GM23338 (cell line): ENCODE measurements at regions not wholly inside any gene's neighbourhood (a gene's known extent, or its start where the extent isn't known, plus 50 kb on each side); places are given as distances from the start of the nearest gene placed in this dataset.

Experiments used
- ATAC-seq: fragments of 200-7000 bp; cut with Tn5 transposase; 3 replicates; pipeline ENCODE4 v1.9.1; 2020
- DNase-seq: peaks from one replicate; pipeline ENCODE4 v3.0.0-alpha.2; 2015; ENCODE audit warnings: low spot score
- H2AFZ ChIP-seq: fragments of 200-600 bp; sonication (generic); 2 replicates; pipeline ENCODE4 v1.8.0; 2016; ENCODE audit warnings: antibody characterized with exemption, mild to moderate bottlenecking, moderate library complexity
- H3F3A ChIP-seq: fragments of 200-600 bp; sonication (generic); replicated peaks from 2 replicates; pipeline ENCODE4 v1.8.0; 2017; ENCODE audit warnings: antibody characterized with exemption, mixed run types, low read depth
- H3K27ac ChIP-seq: fragments of 200-600 bp; sonication (generic); 2 replicates; pipeline ENCODE4 v1.6.1; 2016; ENCODE audit warnings: low read depth
- H3K27me3 ChIP-seq: fragments of 200-600 bp; sonication (generic); 2 replicates; pipeline ENCODE4 v1.8.0; 2016; ENCODE audit warnings: mild to moderate bottlenecking, mixed run types, moderate library complexity; ENCODE audit not compliant: insufficient read depth
- H3K36me3 ChIP-seq: fragments of 200-600 bp; sonication (generic); 2 replicates; pipeline ENCODE4 v1.8.0; 2016; ENCODE audit warnings: mild to moderate bottlenecking; ENCODE audit not compliant: insufficient read depth
- H3K4me1 ChIP-seq: fragments of 200-600 bp; sonication (generic); 2 replicates; pipeline ENCODE4 v1.8.0; 2016; ENCODE audit warnings: mild to moderate bottlenecking, moderate library complexity; ENCODE audit not compliant: insufficient read depth
- H3K4me2 ChIP-seq: fragments of 200-600 bp; sonication (generic); 2 replicates; pipeline ENCODE4 v1.7.1; 2017; ENCODE audit warnings: mixed run types
- H3K4me3 ChIP-seq: fragments of 200-600 bp; sonication (generic); 2 replicates; pipeline ENCODE4 v1.6.1; 2016; ENCODE audit warnings: mixed run types
- H3K79me2 ChIP-seq: fragments of 200-600 bp; sonication (generic); replicated peaks from 2 replicates; pipeline ENCODE4 v1.8.0; 2017; ENCODE audit warnings: mild to moderate bottlenecking; ENCODE audit not compliant: insufficient read depth
- H3K9me2 ChIP-seq: fragments of 200-600 bp; sonication (generic); 2 replicates; pipeline ENCODE4 v1.8.0; 2017; ENCODE audit not compliant: insufficient read depth
- H4K20me1 ChIP-seq: fragments of 200-600 bp; sonication (generic); replicated peaks from 2 replicates; pipeline ENCODE4 v1.8.0; 2017; ENCODE audit warnings: mild to moderate bottlenecking; ENCODE audit not compliant: insufficient read depth
- H3K27ac Mint-ChIP-seq: 2 replicates; pipeline ENCODE4 v1.8.0; 2020; ENCODE audit warnings: inconsistent platforms, mild to moderate bottlenecking, moderate library complexity, mixed read lengths
- H3K27me3 Mint-ChIP-seq: 3 replicates; pipeline ENCODE4 v1.8.0; 2022; ENCODE audit warnings: low read depth, mild to moderate bottlenecking, moderate library complexity, mixed read lengths, inconsistent platforms; ENCODE audit not compliant: insufficient read depth, poor library complexity
- H3K36me3 Mint-ChIP-seq: 3 replicates; pipeline ENCODE4 v1.8.0; 2021; ENCODE audit warnings: low read depth, mild to moderate bottlenecking, inconsistent platforms, moderate library complexity, mixed read lengths
- H3K4me1 Mint-ChIP-seq: 3 replicates; pipeline ENCODE4 v1.8.0; 2020; ENCODE audit warnings: mild to moderate bottlenecking, inconsistent platforms, mixed read lengths
- H3K4me3 Mint-ChIP-seq: 3 replicates; pipeline ENCODE4 v1.8.0; 2021; ENCODE audit warnings: moderate library complexity, mild to moderate bottlenecking, inconsistent platforms, mixed read lengths
- H3K9me3 Mint-ChIP-seq: 3 replicates; pipeline ENCODE4 v1.8.0; 2020; ENCODE audit warnings: moderate library complexity, mild to moderate bottlenecking, inconsistent platforms, mixed read lengths
- CREB1 ChIP-seq: fragments of 250-450 bp; sonication (Bioruptor Pico); IDR thresholded peaks from 2 replicates; pipeline ENCODE4 v1.5.0; 2020; ENCODE audit warnings: low read depth, mild to moderate bottlenecking, moderate library complexity
- CTCF ChIP-seq, 2 experiments: fragments of 200-600 bp in 1 of 2; sonication (generic) in 1 of 2; conservative IDR thresholded peaks; 2 replicates each; pipeline versions ENCODE4 v1.5.1 to v1.6.1; 2016 to 2017; ENCODE audit warnings: antibody characterized with exemption in 2 of 2, low read depth in 2 of 2, mild to moderate bottlenecking in 2 of 2, moderate library complexity in 1 of 2
- EZH2 ChIP-seq: fragments of 200-600 bp; sonication (generic); IDR thresholded peaks from one replicate; pipeline ENCODE4 v1.8.0; 2017; ENCODE audit warnings: antibody characterized with exemption, mild to moderate bottlenecking, low read depth; ENCODE audit not compliant: unreplicated experiment
- EZH2phosphoT487 ChIP-seq: fragments of 200-600 bp; sonication (generic); IDR thresholded peaks from one replicate; pipeline ENCODE4 v1.8.1; 2018; ENCODE audit warnings: antibody characterized with exemption; ENCODE audit not compliant: unreplicated experiment
- NANOG ChIP-seq: IDR thresholded peaks from 2 replicates; pipeline ENCODE4 v1.6.1; 2016; ENCODE audit warnings: antibody characterized with exemption, borderline replicate concordance
- POLR2AphosphoS5 ChIP-seq: IDR thresholded peaks from 2 replicates; pipeline ENCODE4 v1.6.1; 2016; ENCODE audit warnings: antibody characterized with exemption, low read depth
- REST ChIP-seq: IDR thresholded peaks from one replicate; pipeline ENCODE4 v1.6.1; 2018; ENCODE audit warnings: antibody characterized with exemption; ENCODE audit not compliant: unreplicated experiment
- ZNF114 ChIP-seq: fragments of 250-450 bp; sonication (Bioruptor Pico); IDR thresholded peaks from 2 replicates; pipeline ENCODE4 v1.5.0; 2020; ENCODE audit warnings: mild to moderate bottlenecking, moderate library complexity
- ZNF331 ChIP-seq: fragments of 250-450 bp; sonication (Bioruptor Pico); IDR thresholded peaks from 2 replicates; pipeline ENCODE4 v1.5.0; 2020; ENCODE audit warnings: low read depth, mild to moderate bottlenecking, moderate library complexity
- ZNF462 ChIP-seq: fragments of 250-450 bp; sonication (Bioruptor Pico); IDR thresholded peaks from 2 replicates; pipeline ENCODE4 v1.5.0; 2020; ENCODE audit warnings: mild to moderate bottlenecking, moderate library complexity

DNA sequence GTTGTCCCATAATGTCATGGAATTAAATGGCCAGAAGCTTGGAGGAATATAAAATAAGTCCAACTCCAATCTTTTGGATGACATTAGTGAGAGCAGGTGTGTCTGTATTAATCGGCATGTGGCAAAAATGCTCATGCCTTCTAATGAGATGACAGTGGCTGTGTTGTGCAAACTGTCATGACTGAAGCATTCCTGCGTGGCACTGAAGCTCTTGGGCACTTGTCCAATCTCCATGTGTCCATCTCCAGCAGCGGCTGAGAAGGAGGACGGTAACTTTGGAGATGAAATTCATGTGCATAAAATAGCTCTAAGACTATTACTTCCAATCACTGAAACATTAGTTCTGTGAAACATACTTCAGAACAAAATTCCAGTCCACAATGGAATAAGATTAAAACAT, 697.5 kb upstream of the GRAMD2B start:
- peaks cover 4% of the 10 kb centered on the region; the same call in 1 of the 2 replicates for H3K9me2 ChIP-seq
- Mint-ChIP-seq H3K9me3 (peaks cover 8% of the 10 kb centered on the region), H3K27me3 (peaks cover 2% of the 10 kb centered on the region), H3K4me3 (no peak overlapping the region), H3K27ac (no peak overlapping the region), H3K4me1 (no peaks in the 10 kb centered on the region), H3K36me3 (peaks cover 4% of the 10 kb centered on the region; the same call in 1 of the 3 replicates)
- no peak overlapping the region for H3K4me2 ChIP-seq
- no peak overlapping the region for H3K27ac ChIP-seq
- no peak for DNase-seq
- no peak overlapping the region for H3K4me3 ChIP-seq
- H3K4me1 ChIP-seq: no peaks in the 10 kb centered on the region
- H2AFZ ChIP-seq: peak overlapping the region; percentile 15; the same call in 1 of the 2 replicates
- no peak for ATAC-seq
- no peaks in the 10 kb centered on the region for H4K20me1 ChIP-seq
- no peaks in the 10 kb centered on the region for H3F3A ChIP-seq
- no peaks in the 10 kb centered on the region for H3K79me2 ChIP-seq
- TF ChIP-seq ZNF114 (CRISPR knock-in tag): no peak
- TF ChIP-seq CTCF (conservative IDR thresholded peaks at IDR 0.05; ENCODE audit: low read depth in 2 of 2): no peak
- H3K27me3 ChIP-seq: no peaks in the 10 kb centered on the region
- 0 out of 2 replicates have a peak, but pooled peaks cover 4% of the 10 kb centered on the region for H3K36me3 ChIP-seq

DNA sequence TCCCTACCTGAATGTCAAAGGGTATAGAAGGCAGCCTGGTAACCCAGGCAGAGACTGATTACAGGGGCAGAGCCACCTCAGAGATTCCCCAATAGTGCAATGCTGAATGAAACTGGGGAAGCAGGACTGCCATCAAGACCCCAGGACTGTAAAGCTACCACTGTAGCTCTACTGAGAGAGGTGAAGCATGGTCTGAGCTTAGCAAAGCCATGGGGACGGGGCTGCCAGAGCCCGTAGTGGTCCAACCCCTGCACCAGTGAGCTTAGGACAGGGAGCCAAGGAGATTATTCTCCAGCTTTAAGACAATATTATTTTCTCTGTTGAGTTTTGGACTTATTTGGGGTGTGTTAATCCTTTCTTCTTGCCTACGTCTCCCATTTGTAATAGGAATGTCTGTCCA, 679.3 kb upstream of the GRAMD2B start:
- H3K36me3 ChIP-seq: no peaks in the 10 kb centered on the region
- ATAC-seq: no peak
- peaks cover 7% of the 10 kb centered on the region; the same call in 1 of the 2 replicates for H3K9me2 ChIP-seq
- H3F3A ChIP-seq: no peaks in the 10 kb centered on the region
- Mint-ChIP-seq H3K27ac (no peak overlapping the region), H3K4me1 (no peaks in the 10 kb centered on the region), H3K4me3 (no peak overlapping the region), H3K36me3 (peaks cover 7% of the 10 kb centered on the region; the same call in 2 of the 3 replicates), H3K27me3 (no peaks in the 10 kb centered on the region), H3K9me3 (peaks cover 13% of the 10 kb centered on the region; the same call in 1 of the 3 replicates)
- no peak overlapping the region for H3K27ac ChIP-seq
- no peaks in the 10 kb centered on the region for H3K79me2 ChIP-seq
- no peaks in the 10 kb centered on the region for H4K20me1 ChIP-seq
- no peak overlapping the region for H2AFZ ChIP-seq
- H3K4me1 ChIP-seq: no peaks in the 10 kb centered on the region
- H3K4me2 ChIP-seq: no peak overlapping the region
- no peak for DNase-seq
- H3K4me3 ChIP-seq: no peak overlapping the region
- H3K27me3 ChIP-seq: no peaks in the 10 kb centered on the region
- no peak for TF ChIP-seq EZH2phosphoT487
- TF ChIP-seq ZNF462 (CRISPR knock-in tag): no peak
- TF ChIP-seq EZH2: no peak
- TF ChIP-seq REST: no peak
- TF ChIP-seq POLR2AphosphoS5: no peak
- TF ChIP-seq NANOG: no peak
- no peak for TF ChIP-seq ZNF331 (CRISPR knock-in tag)
- TF ChIP-seq ZNF114 (CRISPR knock-in tag): no peak
- TF ChIP-seq CREB1 (CRISPR knock-in tag): no peak
